ENCODE measurements at regions not wholly inside any gene's neighbourhood (a gene's known extent, or its start where the extent isn't known, plus 50 kb on each side); places are given as distances from the start of the nearest gene placed in this dataset.

- TF ChIP-seq CTCF (IDR thresholded peaks at IDR 0.05), result no peak
- TF ChIP-seq EZH2 (IDR thresholded peaks at IDR 0.05; ENCODE audit: borderline replicate concordance, insufficient read depth, low read depth, low read length, poor library complexity, severe bottlenecking), result no peak
Measured at GRCh38 chr1:34320053-34320669, 143.5 kb downstream of the C1orf94 start.

All from B cell (primary cell).